ENCODE measurements at regions not wholly inside any gene's neighbourhood (a gene's known extent, or its start where the extent isn't known, plus 50 kb on each side); places are given as distances from the start of the nearest gene placed in this dataset.

DNA sequence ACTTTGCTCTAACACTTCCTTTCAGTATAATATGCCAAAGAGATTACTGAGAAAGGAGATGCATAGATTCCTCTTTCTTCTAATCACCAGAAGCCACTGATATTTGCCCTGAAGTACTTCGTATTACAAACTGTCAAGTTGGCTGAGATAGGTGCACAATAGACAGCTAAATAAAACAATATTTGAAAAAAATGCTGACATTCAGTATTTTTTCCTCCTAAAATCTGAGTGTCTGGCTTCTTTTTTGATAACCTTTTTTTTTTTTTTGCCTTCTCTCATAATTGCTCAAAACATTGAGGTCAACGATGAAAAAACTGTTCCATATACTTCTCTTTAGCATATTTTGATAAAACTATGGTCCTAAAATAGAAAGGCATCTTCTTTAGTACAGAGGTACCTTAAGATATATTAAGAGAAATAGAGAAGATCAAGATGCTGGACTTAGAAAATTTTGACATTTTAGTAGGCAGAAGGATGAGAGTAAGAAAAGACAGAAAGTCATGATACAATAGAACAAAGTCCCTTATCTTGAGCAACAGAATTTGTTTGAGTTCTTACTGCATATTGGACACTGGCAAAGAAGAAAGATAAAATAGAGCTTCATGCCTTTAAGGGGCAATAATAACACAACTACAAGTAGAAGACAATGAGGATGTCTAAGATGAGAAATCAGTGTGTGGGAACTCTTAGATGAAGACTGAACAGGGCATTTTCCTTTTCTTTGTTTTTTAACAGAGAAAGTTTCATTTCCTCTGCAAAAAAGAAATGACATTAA, 220.7 kb downstream of the PTH2R start:
- DNase-seq (ENCODE audit: low read depth), result no peak
- TF ChIP-seq CTCF (IDR thresholded peaks at IDR 0.05; ENCODE audit: insufficient read depth, low read depth, low read length, missing control alignments), result no peak
- H3K4me3 ChIP-seq (ENCODE audit: low read depth, low read length), result no peak overlapping the region

DNA sequence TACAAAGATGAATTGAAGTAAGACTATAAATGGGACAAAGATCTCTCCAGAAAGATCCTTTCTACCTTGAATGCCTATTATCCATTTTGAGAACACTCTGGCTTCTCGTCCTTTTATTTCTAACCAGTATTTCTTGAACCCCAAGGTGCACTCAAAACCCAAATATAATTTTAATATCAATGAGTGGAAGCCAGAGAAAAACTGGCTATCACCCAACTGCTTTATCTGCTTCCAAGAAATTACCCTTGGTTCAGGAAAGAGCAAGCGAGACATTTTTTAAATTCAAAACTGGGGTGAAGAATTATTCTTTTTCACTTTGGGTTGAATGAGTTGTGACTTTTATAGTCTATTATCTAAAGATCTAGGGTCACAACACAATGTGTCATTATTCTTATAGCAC, 221.3 kb downstream of the PTH2R start:
- DNase-seq (ENCODE audit: low read depth), result no peak
- TF ChIP-seq CTCF (IDR thresholded peaks at IDR 0.05; ENCODE audit: insufficient read depth, low read depth, low read length, missing control alignments), result no peak
- H3K4me3 ChIP-seq (ENCODE audit: low read depth, low read length), result no peak overlapping the region

GRCh38 chr2:208638059-208638458, 231.5 kb downstream of the PTH2R start:
- H3K4me3 ChIP-seq (ENCODE audit: low read depth, low read length), result no peak overlapping the region
- no peak for DNase-seq (ENCODE audit: low read depth)
- no peak for TF ChIP-seq CTCF (IDR thresholded peaks at IDR 0.05; ENCODE audit: insufficient read depth, low read depth, low read length, missing control alignments)

DNA sequence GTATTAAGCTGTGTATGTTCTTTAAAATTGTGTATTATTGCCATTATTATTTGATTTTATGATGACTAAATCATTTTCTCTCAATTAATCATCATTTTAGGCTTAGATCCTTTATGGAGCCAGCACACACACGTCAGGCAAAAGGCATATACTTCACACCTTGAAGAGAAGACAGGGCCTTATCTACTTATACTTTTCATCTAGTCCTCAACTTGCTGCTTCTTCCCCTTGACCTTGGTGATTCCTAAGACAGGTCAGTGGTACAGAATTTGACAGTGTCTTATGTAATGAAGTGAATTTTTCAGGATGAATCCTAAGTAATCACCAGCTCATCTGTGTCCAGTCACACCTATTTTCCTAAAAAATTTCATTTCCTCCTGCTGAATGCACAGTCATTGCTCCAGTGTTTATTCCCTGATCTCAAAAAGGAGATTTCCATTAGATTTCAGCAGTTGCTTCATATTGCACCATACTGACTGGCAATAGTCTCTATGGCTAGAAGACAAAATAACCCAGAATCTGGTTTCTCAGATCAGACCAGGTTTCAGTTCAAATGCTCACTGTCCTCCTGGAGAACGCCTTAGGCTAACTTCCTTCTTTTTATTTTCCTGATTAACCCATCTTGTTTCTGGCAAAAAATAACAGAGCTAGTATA, 235.7 kb downstream of the PTH2R start:
- TF ChIP-seq CTCF (IDR thresholded peaks at IDR 0.05; ENCODE audit: insufficient read depth, low read depth, low read length, missing control alignments), result no peak
- DNase-seq (ENCODE audit: low read depth), result no peak
- H3K4me3 ChIP-seq (ENCODE audit: low read depth, low read length), result no peak overlapping the region

DNA sequence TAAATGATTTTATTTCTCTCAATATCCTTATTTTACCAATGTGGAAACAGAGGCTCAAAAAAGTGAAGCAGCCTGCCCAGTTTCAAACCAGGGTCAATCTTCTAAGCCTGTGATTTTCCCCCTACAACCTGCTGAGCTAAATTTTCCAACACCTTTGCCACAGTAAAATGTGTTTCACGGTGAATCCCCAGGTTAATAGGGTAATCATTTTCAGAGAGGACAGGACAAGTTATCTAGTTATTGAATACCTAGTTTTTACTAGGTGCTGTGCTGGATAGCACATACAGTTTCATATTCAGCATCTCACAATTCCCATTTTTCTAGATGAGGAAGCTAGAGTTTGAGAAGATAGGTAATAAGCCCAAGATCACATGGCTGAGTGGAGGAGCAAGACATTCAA, 236.6 kb downstream of the PTH2R start:
- TF ChIP-seq CTCF (IDR thresholded peaks at IDR 0.05; ENCODE audit: insufficient read depth, low read depth, low read length, missing control alignments), result no peak
- no peak overlapping the region for H3K4me3 ChIP-seq (ENCODE audit: low read depth, low read length)
- no peak for DNase-seq (ENCODE audit: low read depth)

GRCh38 chr2:208645226-208645625, 238.6 kb downstream of the PTH2R start:
- no peak overlapping the region for H3K4me3 ChIP-seq (ENCODE audit: low read depth, low read length)
- TF ChIP-seq CTCF (IDR thresholded peaks at IDR 0.05; ENCODE audit: insufficient read depth, low read depth, low read length, missing control alignments), result no peak
- DNase-seq (ENCODE audit: low read depth), result no peak

Measured in GM12865 (cell line).